ENCODE measurements at regions not wholly inside any gene's neighbourhood (a gene's known extent, or its start where the extent isn't known, plus 50 kb on each side); places are given as distances from the start of the nearest gene placed in this dataset.

DNA sequence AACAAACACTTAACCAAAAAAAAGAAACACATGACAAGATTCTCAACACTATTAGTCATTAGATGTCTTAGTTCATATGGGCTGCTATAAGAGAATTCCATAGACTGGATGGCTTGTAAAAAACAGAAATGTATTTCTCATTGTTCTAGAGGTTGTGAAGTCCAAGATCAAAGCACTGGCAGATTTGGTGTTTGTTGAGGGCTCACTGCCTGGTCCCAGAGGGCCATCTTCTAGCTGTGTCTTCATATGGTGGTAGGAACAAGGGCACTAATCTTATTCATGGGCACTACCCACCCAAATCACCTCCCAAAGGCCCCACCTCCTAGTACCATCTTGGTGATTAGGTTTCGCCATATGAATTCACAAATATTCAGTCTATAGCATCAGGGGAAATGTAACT, 162.5 kb upstream of the SDK2 start:
- DNase-seq (ENCODE audit: low read depth in 2 of 2) = no peak

DNA sequence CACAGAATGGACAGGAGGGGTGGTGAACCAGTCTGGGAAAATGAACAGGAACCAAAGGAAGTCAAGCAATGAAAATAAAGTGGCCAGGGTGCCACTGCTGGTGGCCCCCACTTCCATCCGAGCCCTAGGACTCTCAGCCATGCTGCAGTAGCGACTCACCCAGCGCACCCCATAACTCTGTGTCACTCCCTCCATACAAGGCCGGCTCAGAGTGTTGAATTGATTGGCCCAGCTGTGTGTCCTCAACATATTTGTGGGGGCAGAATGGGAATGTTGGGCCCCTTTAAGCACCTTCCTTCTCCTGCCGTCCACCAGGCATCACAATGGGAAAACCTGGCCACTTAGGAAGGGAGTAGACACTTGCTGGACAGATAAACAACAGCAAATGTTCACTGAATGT, 169.0 kb upstream of the SDK2 start:
- DNase-seq (ENCODE audit: low read depth in 2 of 2) = no peak

DNA sequence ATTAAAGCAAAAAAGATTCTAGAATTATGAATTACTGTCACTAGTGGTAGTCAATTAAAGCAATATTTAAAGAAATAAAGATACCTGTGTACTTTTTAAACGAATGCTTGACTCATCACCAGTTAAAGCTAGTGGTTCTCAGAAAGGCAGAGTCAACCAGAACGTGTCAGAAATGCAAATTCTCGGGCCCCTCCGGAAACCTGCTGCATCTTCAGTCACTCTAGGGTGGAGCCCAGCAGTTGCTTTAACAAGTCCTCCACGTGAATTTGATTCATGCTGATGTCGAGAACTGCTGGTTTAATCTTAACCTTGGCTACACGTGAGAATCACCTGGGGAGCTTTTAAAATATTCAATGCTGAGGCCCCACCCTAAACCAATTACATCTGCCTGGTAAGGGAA, 169.8 kb upstream of the SDK2 start:
- DNase-seq (ENCODE audit: low read depth in 2 of 2) = no peak

DNA sequence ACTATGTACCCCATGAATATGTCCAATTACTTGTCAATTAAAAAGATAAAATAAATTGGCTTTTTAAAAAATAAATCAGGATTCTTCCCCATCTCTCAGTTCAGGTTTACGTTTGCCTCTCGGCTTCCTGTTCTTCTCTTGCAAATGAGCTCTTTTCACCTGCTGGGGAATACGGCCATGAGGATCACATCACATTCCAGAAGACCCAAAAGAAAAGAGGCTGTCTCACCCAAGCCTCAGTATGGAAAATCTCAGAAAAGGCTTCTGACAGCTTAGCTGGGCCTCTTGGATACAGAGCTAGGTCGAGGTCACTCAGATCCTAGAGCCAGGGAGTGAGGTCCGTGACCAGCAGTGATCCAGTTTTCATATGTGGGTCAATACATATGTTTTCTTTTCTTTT, 171.2 kb upstream of the SDK2 start:
- DNase-seq (ENCODE audit: low read depth in 2 of 2) = no peak

DNA sequence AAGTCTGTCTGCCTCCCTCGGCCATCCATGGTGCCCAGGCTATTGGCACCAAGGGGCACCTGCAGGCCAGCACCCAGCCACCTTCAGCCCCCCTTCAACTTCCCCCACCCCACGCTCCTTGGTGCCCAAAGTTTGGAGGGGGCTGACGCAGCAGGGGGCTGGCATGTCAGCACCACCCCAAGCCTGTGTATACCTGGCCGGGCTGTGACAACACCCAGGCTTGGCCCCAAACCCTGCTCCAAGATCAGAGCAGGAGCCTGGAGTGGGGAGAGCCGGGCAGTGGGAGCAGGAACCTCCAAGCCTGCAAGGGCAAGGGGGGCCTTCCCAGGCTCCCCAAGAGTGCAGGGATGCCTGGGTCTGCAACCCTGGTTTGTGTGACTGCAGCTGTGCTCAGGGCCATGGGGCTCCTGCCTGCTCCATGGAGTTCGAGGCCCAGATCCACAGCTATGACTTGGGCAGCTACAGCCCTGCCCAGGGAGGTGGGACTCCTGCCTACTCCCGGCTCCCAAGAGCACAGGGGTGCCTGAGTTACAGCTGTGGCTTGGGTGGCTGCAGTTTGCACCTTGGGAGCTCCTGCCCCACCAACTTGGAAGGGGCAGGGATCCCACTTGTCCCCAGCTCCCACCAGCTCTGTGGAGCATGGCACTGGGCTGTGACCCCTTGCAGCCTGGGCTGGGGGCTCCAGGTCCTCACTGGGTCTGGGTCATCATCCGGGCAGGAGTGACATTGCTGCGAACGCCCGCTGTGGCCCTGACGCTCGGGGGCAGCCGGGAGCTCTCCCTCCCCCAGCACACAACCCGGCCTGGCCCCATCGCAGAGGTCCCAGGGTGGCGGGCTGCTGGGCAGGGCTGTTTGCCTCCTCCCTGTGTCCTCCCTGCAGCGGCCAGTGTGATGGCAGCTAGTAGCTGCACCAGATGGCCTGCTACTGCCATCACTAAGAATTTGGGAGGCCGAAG, 175.5 kb upstream of the SDK2 start:
- no peak for DNase-seq (ENCODE audit: low read depth in 2 of 2)

DNA sequence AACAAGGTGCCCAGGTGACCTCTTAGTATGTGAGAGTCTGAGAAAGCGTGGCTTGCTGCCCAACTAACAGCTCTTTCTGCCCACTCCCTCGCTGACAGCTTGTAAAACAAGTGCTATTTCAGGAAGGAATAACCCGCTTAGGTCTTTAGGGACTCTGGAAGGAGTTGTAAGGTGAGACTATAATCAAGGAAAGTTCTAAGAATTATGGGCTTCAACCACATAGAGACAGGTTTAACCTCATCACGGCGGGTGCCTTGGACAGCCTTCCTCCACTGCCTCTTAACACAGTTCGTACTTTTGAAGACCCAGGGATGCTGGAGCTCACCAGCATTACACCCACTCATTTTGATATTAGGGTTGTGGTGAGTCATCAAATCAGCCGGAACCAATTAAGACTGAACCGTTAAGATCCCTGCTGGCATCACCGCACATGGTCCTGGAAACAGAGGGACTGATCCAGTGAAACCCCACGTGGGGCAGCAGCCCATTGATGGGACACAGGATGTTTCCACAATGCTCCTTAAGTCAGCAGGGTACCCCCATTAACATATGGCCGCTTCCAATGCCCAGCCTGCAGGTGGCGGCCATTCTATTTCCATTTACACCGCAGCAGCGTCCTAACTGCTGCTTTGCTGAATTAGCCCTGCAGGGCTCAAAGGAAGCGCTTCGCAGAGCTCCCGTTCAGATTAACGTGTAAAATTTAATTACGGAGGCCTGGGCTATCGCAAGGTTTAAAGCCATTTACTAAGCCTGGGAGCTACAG, 176.6 kb upstream of the SDK2 start:
- no peak for DNase-seq (ENCODE audit: low read depth in 2 of 2)

DNA sequence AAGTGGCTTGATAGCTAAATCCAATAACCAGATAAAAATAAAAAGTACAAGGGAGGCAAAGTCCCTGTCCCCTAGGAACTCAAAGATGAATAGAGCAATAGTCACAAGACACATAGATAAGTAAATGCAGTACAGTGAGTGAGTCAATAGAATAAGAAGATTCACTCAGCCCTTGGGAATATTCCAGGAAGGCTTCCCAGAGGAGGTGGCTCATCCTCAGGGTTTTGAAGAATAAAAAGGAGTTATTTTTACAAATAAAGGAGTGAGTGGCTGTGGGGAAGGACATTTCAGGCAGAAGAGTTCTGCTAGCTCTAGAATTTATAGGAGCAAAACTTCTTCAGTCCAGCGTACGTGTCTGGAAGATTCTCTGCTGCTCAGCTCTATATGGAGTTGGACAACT, 177.4 kb upstream of the SDK2 start:
- DNase-seq (ENCODE audit: low read depth in 2 of 2) = no peak

DNA sequence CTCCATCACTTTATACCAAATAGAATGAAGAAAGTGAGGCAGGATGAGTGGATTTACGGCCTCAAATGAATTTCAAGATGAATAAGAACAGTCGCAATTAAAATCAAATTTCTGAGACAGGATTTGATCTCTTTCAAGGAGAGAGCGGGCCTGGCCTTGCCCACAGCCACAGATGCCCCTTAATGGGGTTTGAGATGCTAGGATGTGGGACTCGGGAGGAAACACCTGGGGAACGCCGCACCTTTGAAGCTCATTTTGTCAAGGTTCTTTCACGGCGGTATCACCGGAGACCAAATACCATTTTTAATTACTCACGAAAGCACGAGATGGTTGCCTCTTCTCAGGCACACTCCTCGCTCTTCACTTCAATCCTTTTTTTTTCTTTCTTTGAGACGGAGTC, 178.1 kb upstream of the SDK2 start:
- DNase-seq (ENCODE audit: low read depth in 2 of 2) = no peak

DNA sequence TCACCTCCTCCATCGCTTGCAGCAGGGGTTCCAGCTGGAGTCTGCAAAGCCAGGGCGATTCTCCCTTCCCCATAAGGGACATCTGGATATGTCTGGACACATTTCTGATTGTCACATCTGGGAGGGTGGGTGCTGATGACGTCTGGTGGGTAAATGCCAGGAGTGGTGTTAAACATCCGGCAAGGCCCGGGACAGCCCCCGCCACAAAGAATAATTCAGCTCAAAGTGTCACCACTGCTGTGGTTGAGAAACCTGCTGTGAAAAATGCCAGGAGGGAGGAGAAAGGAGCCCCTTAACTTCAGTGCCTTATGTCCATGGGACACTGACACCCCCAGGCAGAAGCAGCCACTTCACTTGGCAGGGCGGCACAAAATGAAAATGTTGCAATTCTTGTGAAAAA, 179.4 kb upstream of the SDK2 start:
- no peak for DNase-seq (ENCODE audit: low read depth in 2 of 2)

DNA sequence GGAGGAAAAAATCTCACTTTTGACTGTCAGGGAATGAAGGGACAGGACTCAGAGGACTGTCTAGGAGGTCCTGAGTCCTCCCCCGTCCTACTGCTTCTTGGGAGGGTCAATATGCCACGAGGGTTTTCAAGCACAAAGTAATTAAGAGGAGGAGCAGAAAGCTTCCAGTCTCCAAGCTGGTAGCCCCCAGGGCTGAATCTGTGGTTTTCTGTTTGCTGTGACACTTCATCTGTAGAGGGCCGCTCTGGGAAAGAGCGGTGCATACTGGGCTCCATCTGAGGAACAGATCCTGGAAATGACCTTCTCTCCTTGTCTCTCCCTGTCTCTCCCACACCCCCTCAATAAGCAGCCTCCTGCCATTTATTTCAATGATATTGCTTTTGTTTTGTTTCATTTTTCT, 180.1 kb upstream of the SDK2 start:
- DNase-seq (ENCODE audit: low read depth in 2 of 2) = no peak

DNA sequence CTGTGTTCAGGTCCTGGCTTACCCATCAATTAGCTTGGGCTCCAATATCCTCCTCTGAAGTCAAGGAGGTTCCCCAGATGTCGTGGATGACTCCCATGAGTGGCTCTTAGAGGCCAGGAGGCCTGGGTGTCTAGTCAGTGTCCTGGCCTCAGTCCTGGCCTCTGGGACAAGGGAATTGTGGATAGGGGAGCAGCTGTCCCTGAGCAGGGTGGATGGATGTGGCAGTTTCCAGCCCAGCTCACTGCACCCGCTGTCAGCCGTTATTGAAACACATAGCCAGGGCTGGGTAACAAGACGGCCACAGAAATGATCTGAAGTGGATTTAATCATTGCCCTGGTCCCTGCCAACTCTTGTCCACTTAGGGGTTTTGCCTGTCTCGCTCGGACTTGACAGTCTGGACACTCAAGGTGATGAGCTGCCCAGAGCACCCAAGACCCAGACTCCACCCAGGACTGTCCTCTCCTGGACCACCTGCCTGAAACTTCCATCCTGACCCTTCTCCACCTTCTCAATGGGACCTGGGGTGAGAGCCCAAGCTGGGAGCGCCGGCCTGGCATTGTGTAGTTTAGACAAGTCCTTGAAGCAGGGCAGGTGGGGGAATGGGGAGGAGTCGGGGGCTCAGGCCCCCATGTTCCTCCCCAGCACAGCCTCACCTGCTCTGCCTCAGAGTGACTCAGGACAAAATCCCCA, 182.1 kb upstream of the SDK2 start:
- DNase-seq (ENCODE audit: low read depth in 2 of 2) = no peak

DNA sequence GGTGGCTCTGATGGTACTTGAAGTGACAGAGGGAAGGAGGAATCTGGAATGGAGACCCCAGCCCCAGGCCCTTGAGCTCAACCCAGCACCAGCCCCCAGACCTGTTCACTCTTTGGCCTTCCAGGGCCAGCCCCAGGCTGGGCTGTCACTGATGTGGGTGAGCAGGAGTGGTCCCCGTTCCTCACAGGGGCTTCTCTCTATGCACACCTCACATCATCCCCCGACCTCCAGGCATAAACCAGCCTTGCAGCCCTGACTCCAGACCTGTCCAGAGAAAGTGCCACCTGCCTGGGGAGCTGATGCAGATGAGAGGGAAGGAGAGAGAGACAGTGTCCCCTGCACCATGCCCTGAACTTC, 182.6 kb upstream of the SDK2 start:
- no peak for DNase-seq (ENCODE audit: low read depth in 2 of 2)

DNA sequence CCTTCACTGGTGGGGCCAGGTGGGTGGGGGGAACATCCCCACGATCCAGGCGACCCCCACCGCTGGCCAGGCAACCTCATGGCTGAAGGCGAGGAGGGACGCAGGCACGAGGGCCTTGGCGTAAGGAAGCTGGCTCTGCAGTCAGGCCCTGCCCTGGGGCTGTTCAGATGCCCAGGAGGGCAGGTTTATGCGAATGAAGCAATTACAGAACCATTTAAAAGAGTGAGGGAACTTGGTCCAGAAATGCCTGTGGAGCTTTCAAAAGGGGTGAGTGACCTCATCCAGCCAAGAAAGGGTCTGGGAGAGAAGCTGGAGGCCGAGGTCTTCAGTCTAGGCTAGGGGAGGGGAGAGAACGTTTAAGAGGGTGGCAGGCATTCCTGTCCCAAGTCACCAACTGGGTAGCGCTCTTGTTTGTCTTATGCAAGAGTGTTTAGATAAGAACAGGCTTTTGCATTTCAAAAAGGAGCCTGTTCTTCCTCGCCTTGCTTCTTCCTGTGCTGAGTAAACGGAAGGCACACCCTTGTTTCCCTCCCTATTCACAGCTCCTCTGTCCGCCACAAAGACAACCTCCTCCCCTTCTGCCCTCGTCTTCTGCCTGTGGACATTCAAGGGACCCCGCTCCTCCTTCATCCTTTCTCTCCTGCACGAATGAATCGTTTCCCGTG, 183.5 kb upstream of the SDK2 start:
- DNase-seq (ENCODE audit: low read depth in 2 of 2) = no peak

DNA sequence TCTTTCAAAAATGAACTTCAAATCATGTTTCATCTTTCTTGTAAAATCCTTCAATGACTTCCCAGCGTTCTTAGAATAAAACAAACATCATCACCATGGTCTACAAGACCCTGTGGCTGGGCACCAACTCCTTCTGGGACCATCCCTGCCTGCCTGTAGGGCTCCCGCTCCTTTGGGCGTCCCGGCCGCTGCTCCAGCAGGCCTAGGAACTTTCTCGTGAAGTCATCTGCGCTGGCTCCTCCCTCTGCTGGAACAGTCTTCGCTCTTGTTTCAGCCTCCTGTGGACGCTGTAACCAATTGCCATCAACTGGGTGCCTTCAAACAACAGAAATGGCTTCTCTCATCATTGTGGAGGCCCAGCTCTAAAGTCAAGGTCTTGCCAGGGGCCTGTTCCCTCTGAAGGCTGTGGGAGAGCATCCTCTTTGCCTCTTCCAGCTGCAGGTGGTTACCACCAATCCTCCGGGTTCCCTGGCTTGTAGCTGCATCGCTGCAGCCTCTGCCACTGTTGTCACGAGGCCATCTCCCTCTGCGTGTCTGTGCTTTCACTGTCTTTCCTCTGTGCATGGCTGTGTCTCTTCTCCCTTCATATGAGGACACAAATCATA, 185.5 kb upstream of the SDK2 start:
- no peak for DNase-seq (ENCODE audit: low read depth in 2 of 2)

DNA sequence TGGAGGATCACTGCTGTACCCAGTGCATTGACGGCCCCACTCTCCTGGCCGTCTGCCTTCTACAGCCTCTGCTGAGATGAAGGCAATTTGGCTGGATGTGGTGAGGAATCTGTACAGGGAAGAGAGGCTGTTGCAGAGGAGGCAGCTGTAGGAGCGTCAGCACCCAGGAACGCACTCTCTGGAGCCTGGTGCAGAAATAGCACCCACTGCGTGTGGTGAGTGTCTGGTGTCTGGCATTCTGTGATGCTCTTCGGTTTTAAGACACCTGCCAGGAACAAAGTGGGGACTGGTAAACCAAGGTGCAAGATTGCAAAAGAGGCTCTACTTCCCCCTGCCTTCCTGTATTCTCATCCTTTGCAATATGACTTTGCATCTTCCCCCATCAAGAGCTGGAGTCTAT, 187.5 kb upstream of the SDK2 start:
- DNase-seq (ENCODE audit: low read depth in 2 of 2) = no peak

DNA sequence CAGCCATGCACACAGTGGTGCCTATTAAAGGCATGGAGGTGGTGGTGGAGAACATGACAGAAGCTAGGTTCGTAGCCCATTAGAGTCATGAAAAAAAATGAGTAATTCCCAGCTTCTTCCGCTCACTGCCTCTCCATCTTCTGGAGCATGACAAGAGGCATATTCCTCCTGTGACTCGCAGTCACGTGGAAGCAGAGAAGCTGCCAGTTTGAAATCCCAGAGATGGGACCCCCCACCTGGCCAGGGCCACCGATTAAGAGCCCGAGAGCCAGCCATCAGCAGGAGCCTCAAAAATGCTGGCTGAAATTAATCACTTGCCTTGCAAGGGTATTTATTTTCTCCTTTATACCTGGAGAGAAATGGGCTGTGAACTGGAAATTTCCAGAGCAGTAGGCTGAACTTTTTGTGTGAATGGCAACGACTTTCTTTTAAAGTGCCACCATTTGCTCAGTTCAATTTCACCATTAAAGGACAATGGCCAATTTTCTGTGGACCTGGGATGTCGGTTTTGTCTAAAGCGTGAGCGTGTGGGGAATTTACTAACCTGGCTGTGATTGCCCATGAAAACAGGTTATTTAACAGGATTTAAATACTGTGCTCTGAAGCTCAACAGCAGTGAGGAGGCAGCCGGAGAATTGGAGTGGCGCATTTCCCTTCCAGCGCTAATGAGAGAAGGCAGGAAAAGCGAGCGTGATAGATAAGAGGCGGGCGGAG, 189.7 kb upstream of the SDK2 start:
- DNase-seq (ENCODE audit: low read depth in 2 of 2) = no peak

DNA sequence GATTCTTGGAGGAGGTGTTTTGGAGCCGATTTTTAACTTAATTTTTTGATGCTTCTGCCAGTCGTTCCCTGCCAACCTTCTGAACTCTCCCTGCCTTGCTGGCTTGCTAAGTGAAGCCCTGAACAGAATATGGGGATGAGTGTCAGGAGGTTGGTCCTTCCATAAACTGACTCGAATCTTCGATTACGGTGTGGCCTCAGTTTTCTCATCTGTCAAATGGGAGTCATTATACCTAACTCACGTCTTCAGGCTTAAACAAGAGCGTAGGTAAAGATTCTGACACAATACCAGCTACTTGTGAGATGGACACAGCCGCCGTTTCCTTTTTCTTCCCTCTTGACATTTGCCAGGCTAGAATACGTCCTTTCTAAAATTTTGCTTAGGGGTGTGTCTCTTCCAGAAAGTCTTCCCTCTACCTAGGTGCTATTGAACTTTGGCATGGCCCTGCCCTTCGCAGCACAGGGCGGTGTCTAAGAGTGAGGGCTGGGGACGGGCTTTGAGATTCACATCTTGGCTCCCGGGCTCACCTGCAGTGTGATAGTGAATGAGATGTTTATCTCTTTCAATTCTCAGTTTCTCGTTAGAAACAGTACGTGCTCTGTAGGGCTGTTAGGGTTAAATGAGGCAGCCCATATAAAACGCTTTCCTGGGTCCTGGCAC, 190.6 kb upstream of the SDK2 start:
- DNase-seq (ENCODE audit: low read depth in 2 of 2) = no peak

DNA sequence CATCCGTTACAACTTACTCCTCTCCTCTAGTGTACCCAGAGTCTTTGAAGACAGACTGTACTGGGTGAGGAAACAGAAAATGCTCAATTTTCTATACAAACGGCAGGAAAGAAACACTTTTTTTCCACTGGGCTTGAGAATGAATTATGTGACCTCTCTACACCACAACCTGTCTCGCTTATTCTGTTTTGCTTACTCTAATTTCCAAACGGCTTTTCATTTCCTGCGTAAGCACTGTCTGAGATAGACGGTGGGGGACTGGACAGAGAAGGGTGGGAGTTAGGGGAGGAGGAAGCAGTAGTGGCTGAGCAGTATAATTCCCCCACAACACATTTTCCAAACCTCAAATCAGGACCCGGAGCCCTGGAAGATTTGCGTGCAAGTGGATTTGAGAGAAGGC, 191.4 kb upstream of the SDK2 start:
- no peak for DNase-seq (ENCODE audit: low read depth in 2 of 2)

DNA sequence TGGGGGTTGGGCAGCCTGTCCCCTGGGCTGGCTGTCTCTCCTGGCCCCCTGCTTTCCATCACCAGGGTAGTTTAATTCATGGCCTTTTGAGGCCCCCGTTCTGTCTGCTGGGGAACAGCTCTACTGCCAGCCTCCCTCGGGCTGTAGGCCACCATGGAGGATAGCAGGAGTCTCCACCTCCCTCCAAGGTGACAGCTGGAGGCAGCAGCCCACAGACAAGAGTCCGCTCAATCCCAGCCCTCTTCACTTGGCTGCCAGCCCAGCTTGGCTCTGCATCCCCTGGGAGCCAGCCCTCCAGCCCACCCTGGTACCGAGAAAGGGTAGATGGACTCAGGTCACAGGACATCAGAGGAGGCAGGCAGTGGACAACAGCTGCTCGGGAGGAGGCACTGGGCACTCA, 194.6 kb upstream of the SDK2 start:
- DNase-seq (ENCODE audit: low read depth in 2 of 2) = no peak

DNA sequence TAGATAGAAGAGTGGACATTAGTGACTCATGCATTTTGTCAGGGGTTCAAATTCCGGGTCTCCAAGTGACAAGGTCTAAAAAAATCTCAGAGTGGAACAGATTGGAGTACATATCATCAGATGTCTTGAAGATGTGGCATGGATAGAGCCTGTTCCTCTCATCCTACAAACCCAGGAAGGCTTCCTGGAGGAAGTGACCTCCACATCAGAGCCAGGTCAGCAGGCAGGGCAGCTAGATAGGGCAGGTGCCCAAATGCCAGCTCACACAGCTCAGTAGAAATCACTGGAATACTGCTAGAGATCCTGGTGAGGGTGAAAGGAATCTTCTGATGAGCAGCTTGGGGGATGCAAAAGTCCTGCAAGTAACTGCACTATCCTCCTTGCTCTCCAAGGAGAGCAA, 196.6 kb upstream of the SDK2 start:
- no peak for DNase-seq (ENCODE audit: low read depth in 2 of 2)
